Heart left ventricle (tissue), 16 donors: ENCODE measurements at regions not wholly inside any gene's neighbourhood (a gene's known extent, or its start where the extent isn't known, plus 50 kb on each side); places are given as distances from the start of the nearest gene placed in this dataset.

ENCODE experiments used
- ATAC-seq, 4 donors: fragments of 200-7000 bp; cut with Tn5 transposase; one replicate each; pipeline ENCODE4 v1.9.1; 2020 to 2022; ENCODE audit warnings: moderate library complexity in 4 of 4, mild to moderate bottlenecking in 3 of 4, moderate number of reproducible peaks in 1 of 4
- DNase-seq, 5 donors: peaks; one replicate each; pipeline ENCODE4 v3.0.0-alpha.2; 2020
- H3K27ac ChIP-seq, 12 donors: fragments of 200-600 bp; sonication (generic) in 4 of 12; one replicate each; pipeline versions ENCODE4 v1.5.0 to v1.8.0; 2016 to 2022; ENCODE audit warnings: mild to moderate bottlenecking in 2 of 12
- H3K27me3 ChIP-seq, 9 donors: fragments of 200-600 bp; sonication (generic) in 2 of 9; one replicate each; pipeline versions ENCODE4 v1.5.1 to v1.8.0; 2016 to 2022; ENCODE audit warnings: mild to moderate bottlenecking in 3 of 9
- H3K36me3 ChIP-seq, 9 donors: fragments of 200-600 bp; sonication (generic) in 2 of 9; one replicate each; pipeline versions ENCODE4 v1.5.0 to v1.8.0; 2018 to 2022; ENCODE audit warnings: mild to moderate bottlenecking in 2 of 9
- H3K4me1 ChIP-seq, 12 donors: fragments of 200-600 bp; sonication (generic) in 4 of 12; one replicate each; pipeline versions ENCODE4 v1.5.0 to v1.8.0; 2016 to 2022; ENCODE audit warnings: mild to moderate bottlenecking in 3 of 12
- H3K4me3 ChIP-seq, 12 donors: fragments of 200-600 bp; sonication (generic) in 4 of 12; one replicate each; pipeline versions ENCODE4 v1.5.0 to v1.8.0; 2017 to 2022; ENCODE audit warnings: mild to moderate bottlenecking in 9 of 12, moderate library complexity in 4 of 12
- H3K9me3 ChIP-seq, 12 donors: fragments of 200-600 bp; sonication (generic) in 4 of 12; one replicate each; pipeline versions ENCODE4 v1.5.0 to v1.8.0; 2016 to 2022; ENCODE audit warnings: mild to moderate bottlenecking in 1 of 12
- CTCF ChIP-seq, 12 donors: fragments of 200-600 bp; sonication (generic) in 4 of 12; IDR thresholded peaks; one replicate each; pipeline versions ENCODE4 v1.5.0 to v1.8.0; 2018 to 2022; ENCODE audit warnings: antibody characterized with exemption in 12 of 12, mild to moderate bottlenecking in 5 of 12
- POLR2A ChIP-seq, 2 donors: fragments of 450-650 bp; IDR thresholded peaks; one replicate each; pipeline ENCODE4 v1.6.1; 2017; ENCODE audit warnings: antibody characterized with exemption in 2 of 2, mild to moderate bottlenecking in 2 of 2, moderate library complexity in 2 of 2
- WGBS, 4 donors: extraction: QIAGEN DNeasy Blood & Tissue Kit in 2 of 4; methylation state at CpG; one replicate each; pipeline versions ENCODE4 v1.1.5 to v1.1.7; 2013 to 2018; 5-methylcytosine and 5-hydroxymethylcytosine counted together
- intact Hi-C, 10 donors: fragments of 100-400 bp; cut with DNase I; formaldehyde crosslinking; loops; one replicate each; pipeline versions ENCODE4 v1.11.1 to v1.14.2; 2022
- donor health status: ischemic (EF 13 %, LVEDD 7.1; RV severe dilation, severe dysfunction).
- donor health status: healthy with polysubstance abuse.
- donor health status: DM: no; HTN: yes; CAD: no.
- donor health status: DM: no; HTN: no; CAD: no.
- donor health status: ischemic (EF 25% LVEDD 6.9; RV normal size, moderate dysfunction).
- donor health status: ischemic (EF 25% LVEDD 5.7; RV mildly dilated, moderate dysfunction).
- donor health status: healthy.
- donor health status: DM: yes; HTN: yes; CAD: no.
- donor health status: ischemic (EF 35%, LVEDD 5.7; RV mildly dilated, moderate dysfunction).
- donor health status: nonischemic (EF 11% LVEDD 7.7; RV severe dilation, severe dysfunction).
- donor health status: DM: yes; HTN: yes; CAD: no.
- donor health status: PGD.
- donor health status: ischemic (EF 29% LVEDD 5.4; RV normal size, mild dysfunction).
- donor health status: nonischemic (EF 23%, LVEDD 6.1; RV moderate dilation, normal function).

- TF ChIP-seq CTCF (IDR thresholded peaks at IDR 0.05) (no peak), POLR2A (IDR thresholded peaks at IDR 0.05) (no peak)
- 86 to 90% (median 87%) methylated on average over 4 of the region's 4 CpGs for WGBS, 4 donors
- H3K4me3 ChIP-seq: no peak overlapping the region
- intact Hi-C loops: no loop called here
- peaks cover 0 to 44% (median 6%) of the 10 kb centered on the region in 9 donors for H3K27me3 ChIP-seq
- H3K27ac ChIP-seq: no peak overlapping the region
- H3K36me3 ChIP-seq: no peaks in the 10 kb centered on the region
- no peaks in the 10 kb centered on the region for H3K4me1 ChIP-seq
- no peak for ATAC-seq
- no peaks in the 10 kb centered on the region for H3K9me3 ChIP-seq
- no peak for DNase-seq
Observed at GRCh38 chr15:60121845-60122244, 117.7 kb downstream of the FOXB1 start.

GRCh38 chr15:60122691-60123090 lies 118.6 kb downstream of the FOXB1 start:
- 83 to 93% (median 85%) methylated on average over 3 of the region's 3 CpGs for WGBS, 4 donors
- no peak for TF ChIP-seq POLR2A (IDR thresholded peaks at IDR 0.05)
- no peak for TF ChIP-seq CTCF (IDR thresholded peaks at IDR 0.05)
- ATAC-seq (no peak), DNase-seq (no peak)
- no peaks in the 10 kb centered on the region for H3K9me3 ChIP-seq
- peaks cover 0 to 42% (median 2%) of the 10 kb centered on the region in 9 donors for H3K27me3 ChIP-seq
- H3K36me3 ChIP-seq: no peaks in the 10 kb centered on the region
- H3K4me3 ChIP-seq: no peak overlapping the region
- H3K27ac ChIP-seq: no peak overlapping the region
- intact Hi-C loops: no loop called here
- H3K4me1 ChIP-seq: peaks cover 0 to 5% (median 0%) of the 10 kb centered on the region in 12 donors

GRCh38 chr15:60124460-60125070 lies 120.5 kb downstream of the FOXB1 start:
- no peak overlapping the region for H3K27ac ChIP-seq

GRCh38 chr15:60125334-60125733 lies 121.2 kb downstream of the FOXB1 start:
- H3K27ac ChIP-seq: no peak overlapping the region
- peaks cover 0 to 10% (median 0%) of the 10 kb centered on the region in 12 donors for H3K4me1 ChIP-seq
- no peak for TF ChIP-seq CTCF (IDR thresholded peaks at IDR 0.05)
- TF ChIP-seq POLR2A (IDR thresholded peaks at IDR 0.05): no peak
- no peak for DNase-seq
- intact Hi-C loops: no loop called here
- H3K4me3 ChIP-seq: no peak overlapping the region
- 66 to 71% (median 69%) methylated on average over 7 of the region's 7 CpGs for WGBS, 4 donors
- no peaks in the 10 kb centered on the region for H3K9me3 ChIP-seq
- H3K36me3 ChIP-seq: no peaks in the 10 kb centered on the region
- peaks cover 0 to 17% (median 0%) of the 10 kb centered on the region in 9 donors for H3K27me3 ChIP-seq
- ATAC-seq: no peak

More at GRCh38 chr15:60124460-60125070, 120.5 kb downstream of the FOXB1 start:
- 66 to 71% (median 70%) methylated on average over 6 of the region's 6 CpGs for WGBS, 4 donors
- Histone ChIP-seq H3K4me1 (peaks cover 0 to 10% (median 0%) of the 10 kb centered on the region in 12 donors), H3K36me3 (no peaks in the 10 kb centered on the region), H3K4me3 (no peak overlapping the region), H3K27me3 (peaks cover 0 to 23% (median 0%) of the 10 kb centered on the region in 9 donors), H3K9me3 (no peaks in the 10 kb centered on the region)
- TF ChIP-seq POLR2A (IDR thresholded peaks at IDR 0.05): no peak
- no peak for TF ChIP-seq CTCF (IDR thresholded peaks at IDR 0.05)
- ATAC-seq (no peak), DNase-seq (no peak)
- intact Hi-C loops: no loop called here
